Cardiac fibroblast (primary cell): ENCODE measurements at regions not wholly inside any gene's neighbourhood (a gene's known extent, or its start where the extent isn't known, plus 50 kb on each side); places are given as distances from the start of the nearest gene placed in this dataset.

ENCODE experiments used
- DNase-seq, 2 donors: peaks; one replicate each; pipeline versions ENCODE4 v3.0.0 to v3.0.0-alpha.2; 2010; ENCODE audit warnings: low read depth in 2 of 2
- H3K4me3 ChIP-seq, 2 donors: replicated peaks in 1 of 2; 1 replicate in 1 of 2; 2 replicates in 1 of 2; pipeline ENCODE4 v1.5.1; 2011; ENCODE audit warnings: low read depth in 2 of 2, low read length in 2 of 2, mild to moderate bottlenecking in 2 of 2, moderate library complexity in 1 of 2
- CTCF ChIP-seq: IDR thresholded peaks from one replicate; pipeline ENCODE4 v1.5.1; 2011; ENCODE audit warnings: low read depth, mild to moderate bottlenecking, low read length, inconsistent platforms

DNA sequence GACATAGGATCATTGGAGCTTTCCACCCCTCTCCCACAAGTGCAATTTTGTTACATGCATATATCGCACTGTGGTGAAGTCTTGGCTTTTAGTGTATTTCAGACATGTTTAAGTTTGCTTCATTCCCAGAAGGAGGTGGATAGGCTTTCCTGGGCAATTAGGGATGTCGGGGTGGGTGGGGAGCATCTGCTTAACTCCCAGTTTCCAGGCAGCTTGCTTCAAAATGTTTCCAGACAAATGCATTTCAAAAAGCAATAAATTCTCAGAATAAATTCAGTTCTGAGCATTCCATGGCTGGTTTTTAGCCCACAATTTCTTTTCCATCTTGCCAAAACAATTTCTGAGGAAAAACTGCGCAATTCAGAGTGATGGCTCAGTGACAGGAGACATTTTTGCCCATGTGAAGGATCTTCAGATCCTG lies 227.7 kb upstream of the ZPLD1 start:
- DNase-seq = no peak
- H3K4me3 ChIP-seq = no peak overlapping the region
- TF ChIP-seq CTCF = no peak

- TF ChIP-seq CTCF = no peak
- no peak for DNase-seq
- H3K4me3 ChIP-seq = no peak overlapping the region
Measured at GRCh38 chr3:102215166-102215565, 219.6 kb upstream of the ZPLD1 start.

GRCh38 chr3:102223132-102223531 lies 211.7 kb upstream of the ZPLD1 start:
- no peak for TF ChIP-seq CTCF
- DNase-seq = no peak
- H3K4me3 ChIP-seq = no peak overlapping the region

- TF ChIP-seq CTCF = peak; percentile 45
- no peak overlapping the region for H3K4me3 ChIP-seq
- DNase-seq = peak; percentile 31 to 59
Measured at GRCh38 chr3:102224171-102224570, 210.6 kb upstream of the ZPLD1 start.

DNA sequence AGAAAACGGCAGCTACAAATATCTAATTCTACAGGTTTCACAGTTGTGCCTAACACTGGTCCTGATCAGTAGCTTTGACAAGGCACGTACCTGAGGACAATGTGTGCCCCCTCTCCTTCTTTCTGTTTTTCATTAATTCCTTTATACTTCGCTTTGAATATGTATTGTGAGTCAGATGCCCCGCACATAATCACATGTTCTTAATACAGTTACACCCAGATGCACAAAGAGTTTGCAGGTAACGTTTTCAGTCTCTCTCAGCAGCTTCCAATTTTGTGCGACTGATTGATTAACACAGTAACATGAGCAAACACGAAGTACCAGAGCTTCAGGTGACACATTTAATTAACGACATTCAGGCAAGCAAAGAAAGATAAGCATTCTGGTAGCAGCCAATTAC lies 209.8 kb upstream of the ZPLD1 start:
- DNase-seq = no peak
- no peak for TF ChIP-seq CTCF
- H3K4me3 ChIP-seq = no peak overlapping the region

- peak; percentile 89 to 90 for DNase-seq
- peak; percentile 57 for TF ChIP-seq CTCF
- no peak overlapping the region for H3K4me3 ChIP-seq
Measured at GRCh38 chr3:102225407-102226132, 209.2 kb upstream of the ZPLD1 start.

- no peak overlapping the region for H3K4me3 ChIP-seq
- TF ChIP-seq CTCF = no peak
- DNase-seq = no peak
Measured at GRCh38 chr3:102226463-102226862, 208.4 kb upstream of the ZPLD1 start.
